Mucosa of rectum (tissue), 2 donors: ENCODE measurements at regions not wholly inside any gene's neighbourhood (a gene's known extent, or its start where the extent isn't known, plus 50 kb on each side); places are given as distances from the start of the nearest gene placed in this dataset.
"Not testable (repeated sequence)": the region's sequence is repeated elsewhere in the genome, so short reads cannot be mapped to it uniquely, and the experiment has no call there.

Source experiments
- H3K27ac ChIP-seq, 2 donors: one replicate each; pipeline ENCODE4 v1.7.0; 2013; ENCODE audit warnings: inconsistent platforms in 2 of 2, low read depth in 2 of 2, low read length in 2 of 2
- H3K27me3 ChIP-seq, 2 donors: one replicate each; pipeline ENCODE4 v1.7.0; 2013; ENCODE audit warnings: low read length in 2 of 2; ENCODE audit not compliant: control insufficient read depth in 2 of 2, insufficient read depth in 2 of 2
- H3K36me3 ChIP-seq, 2 donors: one replicate each; pipeline ENCODE4 v1.7.0; 2013; ENCODE audit warnings: low read length in 2 of 2; ENCODE audit not compliant: control insufficient read depth in 2 of 2, insufficient read depth in 2 of 2
- H3K4me1 ChIP-seq, 2 donors: one replicate each; pipeline ENCODE4 v1.7.0; 2013; ENCODE audit warnings: low read length in 2 of 2, mild to moderate bottlenecking in 1 of 2; ENCODE audit not compliant: control insufficient read depth in 2 of 2, insufficient read depth in 2 of 2
- H3K4me3 ChIP-seq, 2 donors: one replicate each; pipeline ENCODE4 v1.7.0; 2013; ENCODE audit warnings: low read length in 2 of 2
- H3K9ac ChIP-seq, 2 donors: one replicate each; pipeline ENCODE4 v1.7.0; 2013; ENCODE audit warnings: low read length in 2 of 2, low read depth in 1 of 2, mild to moderate bottlenecking in 1 of 2
- H3K9me3 ChIP-seq, 2 donors: one replicate each; pipeline ENCODE4 v1.7.0; 2013; ENCODE audit warnings: low read length in 2 of 2; ENCODE audit not compliant: control insufficient read depth in 2 of 2
- donor health status: healthy.
- donor health status: Normal muscosa, but diverticular disease.

DNA sequence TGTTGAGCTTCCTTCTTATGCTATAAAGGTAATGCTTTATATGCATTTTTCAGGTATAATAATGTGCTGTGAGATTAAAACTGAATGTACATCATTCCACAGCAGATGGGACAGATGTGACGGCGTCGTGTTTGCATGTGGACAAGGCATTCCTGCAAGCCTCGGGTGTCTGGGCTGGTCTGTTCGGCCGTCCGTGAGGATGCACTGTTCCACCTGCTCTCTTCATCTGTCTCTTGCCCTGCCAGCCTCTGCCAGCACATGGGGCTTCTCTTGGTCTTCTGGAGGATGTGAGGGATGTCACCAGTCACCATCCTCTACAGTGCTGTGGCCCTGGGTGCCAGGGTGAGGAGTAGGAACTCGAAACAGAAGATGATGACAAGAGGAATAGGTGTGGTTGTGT is 223.2 kb downstream of the ERMARD start:
- H3K27ac ChIP-seq = no peak overlapping the region
- no peaks in the 10 kb centered on the region for H3K27me3 ChIP-seq
- no peaks in the 10 kb centered on the region for H3K4me1 ChIP-seq
- H3K9ac ChIP-seq = no peak overlapping the region
- H3K9me3 ChIP-seq = no peaks in the 10 kb centered on the region
- no peak overlapping the region for H3K4me3 ChIP-seq
- no peaks in the 10 kb centered on the region for H3K36me3 ChIP-seq

- not testable (repeated sequence) for H3K9me3 ChIP-seq, H3K4me1 ChIP-seq, H3K9ac ChIP-seq, H3K4me3 ChIP-seq, H3K36me3 ChIP-seq, H3K27ac ChIP-seq, H3K27me3 ChIP-seq
These were observed 222.4 kb downstream of the ERMARD start for GRCh38 chr6:169973588-169974467.

DNA sequence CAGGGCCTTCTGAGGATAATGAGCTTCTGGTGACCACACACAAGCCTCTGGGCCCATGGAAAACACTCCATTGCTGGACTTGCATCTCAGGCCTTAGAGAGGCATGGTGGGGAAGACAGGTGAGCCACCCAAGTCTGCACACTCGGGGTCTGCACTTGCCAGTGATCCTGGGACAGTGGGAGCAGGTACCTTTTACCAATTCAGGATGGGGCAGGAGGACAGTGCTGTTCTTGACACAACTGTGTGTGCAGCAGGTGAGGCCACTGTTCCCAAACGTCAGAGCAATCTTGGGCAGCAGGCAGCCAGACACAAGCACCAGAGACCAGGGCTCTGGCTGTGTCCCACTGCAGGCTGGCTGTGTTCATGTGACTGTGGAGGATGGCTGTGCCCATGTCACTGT is 221.3 kb downstream of the ERMARD start:
- H3K27ac ChIP-seq = no peak overlapping the region
- no peaks in the 10 kb centered on the region for H3K4me1 ChIP-seq
- H3K9me3 ChIP-seq = no peaks in the 10 kb centered on the region
- no peaks in the 10 kb centered on the region for H3K27me3 ChIP-seq
- no peak overlapping the region for H3K4me3 ChIP-seq
- H3K9ac ChIP-seq = no peak overlapping the region
- no peaks in the 10 kb centered on the region for H3K36me3 ChIP-seq

DNA sequence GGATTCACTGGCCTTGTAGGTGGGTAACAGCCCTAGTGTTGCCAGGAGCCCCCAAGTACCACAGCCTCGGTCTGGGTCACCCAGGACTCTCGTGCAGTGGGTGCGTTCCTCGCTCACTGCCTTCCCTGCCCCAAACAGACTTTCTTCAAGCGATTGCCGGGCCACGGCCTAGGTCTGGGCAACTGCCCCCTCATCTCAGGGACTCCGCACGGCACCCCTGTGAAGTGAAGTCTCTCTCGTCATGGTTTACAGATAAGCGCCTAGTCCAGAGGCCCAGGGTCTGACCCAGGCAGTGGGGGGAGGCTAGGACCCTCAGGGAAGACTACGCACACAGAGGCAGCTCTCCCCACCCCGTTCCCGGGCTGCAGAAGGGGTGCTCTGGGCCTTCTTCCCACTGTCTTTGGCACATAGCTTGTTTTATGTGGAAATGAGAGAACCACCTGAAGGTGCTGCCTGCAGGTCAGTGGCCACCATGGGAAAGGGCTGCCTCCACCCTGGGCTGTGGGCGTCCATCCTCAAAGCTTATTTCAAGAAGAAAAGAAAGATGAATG is 220.8 kb downstream of the ERMARD start:
- no peak overlapping the region for H3K9ac ChIP-seq

DNA sequence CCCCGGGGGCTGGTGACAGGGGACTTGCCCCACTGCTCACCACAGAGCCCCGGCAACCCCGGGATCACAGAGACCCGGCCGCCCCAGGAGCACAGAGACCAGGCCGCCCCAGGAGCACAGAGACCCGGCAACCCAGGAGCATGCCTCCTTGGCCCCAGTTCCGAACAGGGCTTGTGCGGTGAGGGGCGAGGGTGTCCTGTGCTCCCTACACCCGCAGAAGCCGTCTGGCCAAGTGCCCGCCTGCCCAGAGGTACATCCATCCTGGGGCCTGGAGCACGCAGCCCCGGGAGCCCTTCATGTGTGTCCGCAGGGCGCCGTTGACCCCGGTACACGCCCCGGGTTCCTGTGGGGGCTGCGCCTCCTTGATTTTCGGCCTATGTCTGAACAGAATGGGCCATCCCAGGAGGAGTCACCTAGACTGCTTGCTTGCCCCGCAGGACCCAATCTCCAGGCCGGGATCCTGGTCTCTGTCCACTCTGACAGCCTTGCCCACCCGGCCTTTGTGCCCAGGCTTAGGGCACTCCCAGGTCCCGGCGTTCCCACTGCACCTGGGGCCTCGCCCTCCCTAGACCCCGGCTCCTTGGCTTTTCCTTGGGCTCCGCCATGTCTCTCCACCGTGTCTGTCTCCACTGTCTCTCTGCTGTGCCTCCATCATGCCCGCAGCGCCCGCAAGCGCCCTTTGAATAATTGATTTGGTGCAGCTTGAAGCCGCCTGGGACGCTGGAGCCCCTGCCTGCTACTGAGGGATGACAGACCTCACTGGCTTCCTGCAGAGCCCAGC is 219.8 kb downstream of the ERMARD start:
- no peak overlapping the region for H3K9ac ChIP-seq
- H3K4me3 ChIP-seq = no peak overlapping the region
- H3K4me1 ChIP-seq = no peaks in the 10 kb centered on the region
- H3K27me3 ChIP-seq = no peaks in the 10 kb centered on the region
- H3K9me3 ChIP-seq = no peaks in the 10 kb centered on the region
- no peak overlapping the region for H3K27ac ChIP-seq
- H3K36me3 ChIP-seq = no peaks in the 10 kb centered on the region

More for the DNA sequence above, 220.8 kb downstream of the ERMARD start:
- Histone ChIP-seq H3K27me3 (no peaks in the 10 kb centered on the region), H3K9me3 (no peaks in the 10 kb centered on the region), H3K27ac (no peak overlapping the region), H3K36me3 (no peaks in the 10 kb centered on the region), H3K4me3 (no peak overlapping the region), H3K4me1 (no peaks in the 10 kb centered on the region)

GRCh38 chr6:169970306-169970988 is 219.0 kb downstream of the ERMARD start:
- Histone ChIP-seq H3K27ac (no peak overlapping the region), H3K27me3 (peaks cover 0 to 2% of the 10 kb centered on the region in 2 donors), H3K4me1 (no peaks in the 10 kb centered on the region), H3K9me3 (no peaks in the 10 kb centered on the region), H3K4me3 (no peak overlapping the region), H3K9ac (no peak overlapping the region), H3K36me3 (no peaks in the 10 kb centered on the region)

- Histone ChIP-seq H3K36me3 (no peaks in the 10 kb centered on the region), H3K9me3 (no peaks in the 10 kb centered on the region), H3K9ac (no peak overlapping the region), H3K4me1 (no peaks in the 10 kb centered on the region), H3K27ac (no peak overlapping the region), H3K27me3 (peaks cover 0 to 2% of the 10 kb centered on the region in 2 donors), H3K4me3 (no peak overlapping the region)
These were observed 218.1 kb downstream of the ERMARD start for GRCh38 chr6:169969372-169970099.

DNA sequence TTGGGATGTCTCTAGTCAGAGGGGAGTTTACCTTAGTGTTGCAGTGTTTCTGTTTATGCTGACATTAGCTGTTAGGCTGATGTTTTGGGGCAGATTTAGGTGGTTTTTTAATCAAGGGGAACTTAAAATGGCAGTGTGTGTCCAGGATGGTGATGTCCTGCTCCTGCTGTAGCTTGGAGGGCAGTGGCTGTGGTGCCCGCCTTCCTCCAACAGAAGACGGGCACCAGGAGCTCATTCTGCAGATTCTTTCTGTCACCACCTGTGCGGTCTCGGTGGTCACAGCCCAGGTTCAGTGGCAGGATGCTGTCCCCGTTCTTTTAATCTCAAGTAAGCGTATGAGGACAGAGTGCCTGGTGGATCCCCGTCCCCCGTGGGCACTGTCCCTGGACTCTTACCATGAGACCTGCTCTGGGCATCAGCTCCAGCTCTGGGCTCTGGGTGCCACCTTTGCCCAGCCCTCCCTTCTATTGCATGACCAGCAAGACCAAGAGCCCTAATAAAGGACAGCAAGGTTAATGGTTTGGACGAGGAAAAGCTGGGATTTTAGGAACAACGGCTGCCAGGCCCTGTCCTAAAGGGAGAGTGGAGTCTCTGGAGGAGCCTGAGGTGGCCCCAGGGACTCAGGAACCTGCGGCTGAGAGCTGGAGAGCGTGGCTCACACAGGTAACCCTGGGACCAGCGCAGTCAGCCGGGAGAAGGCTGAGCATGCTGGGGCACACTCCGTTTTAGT is 217.3 kb downstream of the ERMARD start:
- Histone ChIP-seq H3K4me1 (no peaks in the 10 kb centered on the region), H3K27me3 (peaks cover 0 to 2% of the 10 kb centered on the region in 2 donors), H3K4me3 (no peak overlapping the region), H3K27ac (no peak overlapping the region), H3K9ac (no peak overlapping the region), H3K36me3 (no peaks in the 10 kb centered on the region), H3K9me3 (no peaks in the 10 kb centered on the region)

DNA sequence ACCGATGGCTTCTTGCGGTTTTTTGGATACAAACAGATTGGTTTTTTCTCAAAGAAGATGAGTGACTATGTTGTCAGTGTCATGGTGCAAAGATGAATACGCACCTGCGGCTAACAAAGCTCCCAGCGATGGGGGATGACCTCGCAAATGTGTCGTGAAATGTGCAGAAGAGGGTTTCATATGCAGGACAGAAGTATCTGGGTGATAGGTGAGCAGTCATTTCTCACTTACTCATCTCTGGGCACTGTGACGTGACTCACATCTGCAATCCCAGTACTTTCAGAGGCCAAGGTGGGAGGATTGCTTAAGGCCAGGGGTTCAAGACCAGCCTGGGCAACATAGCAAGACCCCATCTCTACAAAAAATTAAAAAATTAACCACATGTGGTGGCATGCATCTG is 216.3 kb downstream of the ERMARD start:
- Histone ChIP-seq H3K27ac (no peak overlapping the region), H3K27me3 (peaks cover 0 to 2% of the 10 kb centered on the region in 2 donors), H3K9ac (no peak overlapping the region), H3K4me3 (no peak overlapping the region), H3K9me3 (no peaks in the 10 kb centered on the region), H3K4me1 (no peaks in the 10 kb centered on the region), H3K36me3 (no peaks in the 10 kb centered on the region)
